H9 (cell line): ENCODE measurements at regions not wholly inside any gene's neighbourhood (a gene's known extent, or its start where the extent isn't known, plus 50 kb on each side); places are given as distances from the start of the nearest gene placed in this dataset.

Experiments used
- DNase-seq: peaks from one replicate; pipeline ENCODE4 v3.0.0-alpha.2; 2017
- H2AFZ ChIP-seq: one replicate; pipeline ENCODE4 v1.6.1; 2013; ENCODE audit warnings: mild to moderate bottlenecking, low read length, control low read depth, moderate library complexity
- H2AK5ac ChIP-seq: 2 replicates; pipeline ENCODE4 v1.6.1; 2013; ENCODE audit warnings: low read length, control low read depth, mixed read lengths; ENCODE audit not compliant: insufficient read length
- H2BK120ac ChIP-seq: one replicate; pipeline ENCODE4 v1.6.1; 2013; ENCODE audit warnings: low read depth, mild to moderate bottlenecking, low read length, control low read depth, inconsistent platforms; ENCODE audit not compliant: poor library complexity, severe bottlenecking
- H2BK12ac ChIP-seq: 2 replicates; pipeline ENCODE4 v1.6.1; 2013; ENCODE audit warnings: low read length, control low read depth, mixed read lengths, low read depth; ENCODE audit not compliant: insufficient read length
- H2BK15ac ChIP-seq: 2 replicates; pipeline ENCODE4 v1.6.1; 2013; ENCODE audit warnings: low read depth, low read length, control low read depth
- H2BK20ac ChIP-seq: one replicate; pipeline ENCODE4 v1.6.1; 2013; ENCODE audit warnings: low read depth, mild to moderate bottlenecking, low read length, control low read depth, inconsistent platforms; ENCODE audit not compliant: poor library complexity, severe bottlenecking
- H2BK5ac ChIP-seq: 2 replicates; pipeline ENCODE4 v1.6.1; 2013; ENCODE audit warnings: low read length, control low read depth, mixed read lengths; ENCODE audit not compliant: insufficient read length
- H3K14ac ChIP-seq: 2 replicates; pipeline ENCODE4 v1.6.1; 2013; ENCODE audit warnings: low read length, control low read depth; ENCODE audit not compliant: insufficient read depth
- H3K18ac ChIP-seq: 2 replicates; pipeline ENCODE4 v1.6.1; 2013; ENCODE audit warnings: low read depth, mild to moderate bottlenecking, mixed read lengths, low read length, control low read depth; ENCODE audit not compliant: insufficient read length
- H3K23ac ChIP-seq: 2 replicates; pipeline ENCODE4 v1.6.1; 2013; ENCODE audit warnings: low read length, control low read depth, mixed read lengths, low read depth; ENCODE audit not compliant: insufficient read length
- H3K23me2 ChIP-seq: 2 replicates; pipeline ENCODE4 v1.6.1; 2013; ENCODE audit warnings: low read depth, mild to moderate bottlenecking, mixed read lengths, low read length, control low read depth; ENCODE audit not compliant: insufficient read length, poor library complexity, severe bottlenecking
- H3K27ac ChIP-seq: 2 replicates; pipeline ENCODE4 v1.5.1; 2013; ENCODE audit warnings: low read length, control low read depth, mixed read lengths, low read depth; ENCODE audit not compliant: insufficient read length
- H3K27me3 ChIP-seq: 2 replicates; pipeline ENCODE4 v1.6.1; 2013; ENCODE audit warnings: low read length, control low read depth, inconsistent platforms; ENCODE audit not compliant: insufficient read depth
- H3K4ac ChIP-seq: 2 replicates; pipeline ENCODE4 v1.6.1; 2013; ENCODE audit warnings: low read depth, mild to moderate bottlenecking, control low read depth, inconsistent platforms, low read length, moderate library complexity
- H3K4me1 ChIP-seq: 2 replicates; pipeline ENCODE4 v1.6.1; 2013; ENCODE audit warnings: low read length, control low read depth, inconsistent platforms; ENCODE audit not compliant: insufficient read depth
- H3K4me2 ChIP-seq: 2 replicates; pipeline ENCODE4 v1.6.1; 2013; ENCODE audit warnings: low read length, control low read depth, mixed read lengths; ENCODE audit not compliant: insufficient read length, insufficient read depth
- H3K56ac ChIP-seq: 2 replicates; pipeline ENCODE4 v1.6.1; 2013; ENCODE audit warnings: low read depth, mild to moderate bottlenecking, mixed read lengths, low read length, control low read depth; ENCODE audit not compliant: insufficient read length
- H3K79me1 ChIP-seq: 2 replicates; pipeline ENCODE4 v1.6.1; 2013; ENCODE audit warnings: low read depth, mild to moderate bottlenecking, moderate library complexity, low read length, control low read depth, inconsistent platforms; ENCODE audit not compliant: insufficient read depth, poor library complexity, severe bottlenecking
- H3K79me2 ChIP-seq: 2 replicates; pipeline ENCODE4 v1.6.1; 2013; ENCODE audit warnings: low read length, control low read depth, inconsistent platforms; ENCODE audit not compliant: insufficient read depth
- H3K9ac ChIP-seq: 2 replicates; pipeline ENCODE4 v1.6.1; 2013; ENCODE audit warnings: low read length, control low read depth, mixed read lengths; ENCODE audit not compliant: insufficient read length; ENCODE audit errors: extremely low read depth
- H3K9me3 ChIP-seq: one replicate; pipeline ENCODE4 v1.6.1; 2013; ENCODE audit warnings: low read depth, low read length, inconsistent platforms; ENCODE audit not compliant: control insufficient read depth
- H3T11ph ChIP-seq: one replicate; pipeline ENCODE4 v1.6.1; 2013; ENCODE audit warnings: mild to moderate bottlenecking, low read length, control low read depth, inconsistent platforms
- H4K20me1 ChIP-seq: one replicate; pipeline ENCODE4 v1.6.1; 2013; ENCODE audit not compliant: control insufficient read depth, insufficient read length, insufficient read depth
- H4K5ac ChIP-seq: 2 replicates; pipeline ENCODE4 v1.6.1; 2013; ENCODE audit warnings: low read depth, mild to moderate bottlenecking, mixed read lengths, low read length, control low read depth; ENCODE audit not compliant: insufficient read length
- H4K8ac ChIP-seq: replicated peaks from 2 replicates; pipeline ENCODE4 v1.6.1; 2013; ENCODE audit warnings: low read length, control low read depth, mixed read lengths, low read depth; ENCODE audit not compliant: insufficient read length
- H4K91ac ChIP-seq: 2 replicates; pipeline ENCODE4 v1.6.1; 2013; ENCODE audit warnings: low read depth, mild to moderate bottlenecking, moderate library complexity, mixed read lengths, low read length, control low read depth; ENCODE audit not compliant: insufficient read length
- H3K27ac Mint-ChIP-seq, 3 experiments: 2 replicates in 2 of 3; 3 replicates in 1 of 3; pipeline ENCODE4 v1.8.0; 2020 to 2021; ENCODE audit warnings: mixed read lengths in 3 of 3, mild to moderate bottlenecking in 1 of 3, moderate library complexity in 1 of 3
- H3K27me3 Mint-ChIP-seq: 2 replicates; pipeline ENCODE4 v1.8.0; 2021; ENCODE audit warnings: low read depth, mild to moderate bottlenecking, moderate library complexity, mixed read lengths
- H3K36me3 Mint-ChIP-seq, 3 experiments: 2 replicates in 2 of 3; 3 replicates in 1 of 3; pipeline ENCODE4 v1.8.0; 2020 to 2021; ENCODE audit warnings: low read depth in 3 of 3, mixed read lengths in 3 of 3; ENCODE audit not compliant: insufficient read depth in 1 of 3
- H3K4me1 Mint-ChIP-seq, 2 experiments: 2 replicates each; pipeline ENCODE4 v1.8.0; 2020; ENCODE audit warnings: mixed read lengths in 2 of 2
- H3K4me3 Mint-ChIP-seq, 2 experiments: 2 replicates in 1 of 2; 3 replicates in 1 of 2; pipeline ENCODE4 v1.8.0; 2020 to 2021; ENCODE audit warnings: mild to moderate bottlenecking in 2 of 2, mixed read lengths in 2 of 2, moderate library complexity in 1 of 2
- H3K9me3 Mint-ChIP-seq, 2 experiments: 2 replicates in 1 of 2; 3 replicates in 1 of 2; pipeline ENCODE4 v1.8.0; 2020; ENCODE audit warnings: mild to moderate bottlenecking in 2 of 2, mixed read lengths in 2 of 2, moderate library complexity in 1 of 2
- CTCF ChIP-seq: fragments of 200-600 bp; sonication (generic); conservative IDR thresholded peaks from 3 replicates; pipeline ENCODE4 v1.8.0; 2021; ENCODE audit warnings: antibody characterized with exemption, mild to moderate bottlenecking
- WGBS: extraction: QIAGEN DNeasy Blood & Tissue Kit; methylation state at CpG from one replicate; pipeline ENCODE4 v1.1.7; 2013; ENCODE audit warnings: missing lambda C conversion rate, low lambda C conversion rate, mixed read lengths; ENCODE audit not compliant: insufficient read length; ENCODE audit errors: extremely low coverage; 5-methylcytosine and 5-hydroxymethylcytosine counted together

- Histone ChIP-seq H2BK15ac (no peak overlapping the region), H3K9me3 (no peaks in the 10 kb centered on the region), H3K9ac (no peak overlapping the region), H3K14ac (no peak overlapping the region), H2AK5ac (no peak overlapping the region), H2AFZ (no peak overlapping the region), H3K23ac (no peak overlapping the region), H3K79me1 (no peaks in the 10 kb centered on the region), H3K4me1 (no peaks in the 10 kb centered on the region), H3K56ac (no peak overlapping the region), H2BK120ac (no peak overlapping the region), H2BK12ac (no peak overlapping the region), H3T11ph (no peak overlapping the region), H3K23me2 (no peaks in the 10 kb centered on the region), H3K79me2 (no peaks in the 10 kb centered on the region), H3K18ac (no peak overlapping the region), H3K4ac (no peak overlapping the region), H4K8ac (no peak overlapping the region), H3K4me2 (no peak overlapping the region), H4K5ac (no peak overlapping the region), H3K27ac (no peak overlapping the region), H2BK5ac (no peak overlapping the region), H4K91ac (no peak overlapping the region), H2BK20ac (no peak overlapping the region), H4K20me1 (no peaks in the 10 kb centered on the region), H3K27me3 (no peaks in the 10 kb centered on the region)
- H3K27ac Mint-ChIP-seq, result no peak overlapping the region
- TF ChIP-seq CTCF, result no peak
- DNase-seq, result no peak
- H3K4me1 Mint-ChIP-seq, result peaks cover 13 to 15% of the 10 kb centered on the region in 2 experiments
- WGBS, result no CpG with 5 or more reads among the region's 5 CpGs
- H3K27me3 Mint-ChIP-seq, result peaks cover 3% of the 10 kb centered on the region; the same call in 1 of the 2 replicates
- peaks cover 6 to 17% of the 10 kb centered on the region in 2 experiments; a peak in 4 of 5 replicates for H3K9me3 Mint-ChIP-seq
- no peak overlapping the region for H3K4me3 Mint-ChIP-seq
- peaks cover 1 to 6% (median 2%) of the 10 kb centered on the region in 3 experiments; a peak in 1 of 7 replicates for H3K36me3 Mint-ChIP-seq
These were observed 102.8 kb upstream of the NCAM1 start for GRCh38 chr11:112858289-112859023.
